ENCODE measurements at regions not wholly inside any gene's neighbourhood (a gene's known extent, or its start where the extent isn't known, plus 50 kb on each side); places are given as distances from the start of the nearest gene placed in this dataset.

- H3K4me1 ChIP-seq (ENCODE audit: low read depth): peaks cover 18% of the 10 kb centered on the region
- no peaks in the 10 kb centered on the region for H3K36me3 ChIP-seq
- no peaks in the 10 kb centered on the region for H3K27me3 ChIP-seq
- no peak for TF ChIP-seq CTCF (IDR thresholded peaks at IDR 0.05; ENCODE audit: low read depth, low read length)
- no peak overlapping the region for H3K4me3 ChIP-seq
- peak in 1 of 2 donors; percentile 6 for DNase-seq (ENCODE audit: low read depth in 1 of 2, low spot score in 1 of 2)
- no peak overlapping the region for H3K27ac ChIP-seq
- no peaks in the 10 kb centered on the region for H3K9me3 ChIP-seq (ENCODE audit: low read depth)
Measured at GRCh38 chr1:70818401-70818800, 229.2 kb downstream of the PTGER3 start.

GRCh38 chr1:70819231-70819630 lies 228.4 kb downstream of the PTGER3 start:
- Histone ChIP-seq H3K36me3 (no peaks in the 10 kb centered on the region), H3K27me3 (no peaks in the 10 kb centered on the region), H3K4me3 (no peak overlapping the region), H3K9me3 (ENCODE audit: low read depth) (no peaks in the 10 kb centered on the region), H3K27ac (no peak overlapping the region), H3K4me1 (ENCODE audit: low read depth) (peaks cover 18% of the 10 kb centered on the region)
- TF ChIP-seq CTCF (IDR thresholded peaks at IDR 0.05; ENCODE audit: low read depth, low read length): no peak
- no peak for DNase-seq (ENCODE audit: low read depth in 1 of 2, low spot score in 1 of 2)

GRCh38 chr1:70819785-70820184 lies 227.8 kb downstream of the PTGER3 start:
- H3K9me3 ChIP-seq (ENCODE audit: low read depth): no peaks in the 10 kb centered on the region
- no peak overlapping the region for H3K27ac ChIP-seq
- no peak overlapping the region for H3K4me3 ChIP-seq
- no peak for DNase-seq (ENCODE audit: low read depth in 1 of 2, low spot score in 1 of 2)
- TF ChIP-seq CTCF (IDR thresholded peaks at IDR 0.05; ENCODE audit: low read depth, low read length): no peak
- no peaks in the 10 kb centered on the region for H3K27me3 ChIP-seq
- no peaks in the 10 kb centered on the region for H3K36me3 ChIP-seq
- peaks cover 18% of the 10 kb centered on the region for H3K4me1 ChIP-seq (ENCODE audit: low read depth)

- DNase-seq (ENCODE audit: low read depth in 1 of 2, low spot score in 1 of 2): no peak
- H3K4me1 ChIP-seq (ENCODE audit: low read depth): peaks cover 18% of the 10 kb centered on the region
- no peak overlapping the region for H3K27ac ChIP-seq
- TF ChIP-seq CTCF (IDR thresholded peaks at IDR 0.05; ENCODE audit: low read depth, low read length): no peak
- no peaks in the 10 kb centered on the region for H3K9me3 ChIP-seq (ENCODE audit: low read depth)
- H3K27me3 ChIP-seq: no peaks in the 10 kb centered on the region
- no peaks in the 10 kb centered on the region for H3K36me3 ChIP-seq
- H3K4me3 ChIP-seq: no peak overlapping the region
Measured at GRCh38 chr1:70820396-70820795, 227.2 kb downstream of the PTGER3 start.

GRCh38 chr1:70820995-70821394 lies 226.6 kb downstream of the PTGER3 start:
- peaks cover 18% of the 10 kb centered on the region for H3K4me1 ChIP-seq (ENCODE audit: low read depth)
- no peak overlapping the region for H3K27ac ChIP-seq
- no peaks in the 10 kb centered on the region for H3K36me3 ChIP-seq
- H3K9me3 ChIP-seq (ENCODE audit: low read depth): no peaks in the 10 kb centered on the region
- H3K27me3 ChIP-seq: no peaks in the 10 kb centered on the region
- no peak for TF ChIP-seq CTCF (IDR thresholded peaks at IDR 0.05; ENCODE audit: low read depth, low read length)
- H3K4me3 ChIP-seq: no peak overlapping the region
- DNase-seq (ENCODE audit: low read depth in 1 of 2, low spot score in 1 of 2): no peak

- Histone ChIP-seq H3K9me3 (ENCODE audit: low read depth) (no peaks in the 10 kb centered on the region), H3K27me3 (no peaks in the 10 kb centered on the region), H3K4me3 (no peak overlapping the region), H3K27ac (no peak overlapping the region), H3K36me3 (no peaks in the 10 kb centered on the region), H3K4me1 (ENCODE audit: low read depth) (no peaks in the 10 kb centered on the region)
- no peak for DNase-seq (ENCODE audit: low read depth in 1 of 2, low spot score in 1 of 2)
- no peak for TF ChIP-seq CTCF (IDR thresholded peaks at IDR 0.05; ENCODE audit: low read depth, low read length)
Measured at GRCh38 chr1:70826428-70826827, 221.2 kb downstream of the PTGER3 start.
